HG03135 (cell line): ENCODE measurements at regions not wholly inside any gene's neighbourhood (a gene's known extent, or its start where the extent isn't known, plus 50 kb on each side); places are given as distances from the start of the nearest gene placed in this dataset.
"Not testable (repeated sequence)": the region's sequence is repeated elsewhere in the genome, so short reads cannot be mapped to it uniquely, and the experiment has no call there.

ENCODE experiments used
- ATAC-seq: cut with Tn5 transposase; IDR thresholded peaks from one replicate; pipeline ENCODE4 v1.9.1; 2021; ENCODE audit warnings: mild to moderate bottlenecking, moderate library complexity; ENCODE audit not compliant: unreplicated experiment

DNA sequence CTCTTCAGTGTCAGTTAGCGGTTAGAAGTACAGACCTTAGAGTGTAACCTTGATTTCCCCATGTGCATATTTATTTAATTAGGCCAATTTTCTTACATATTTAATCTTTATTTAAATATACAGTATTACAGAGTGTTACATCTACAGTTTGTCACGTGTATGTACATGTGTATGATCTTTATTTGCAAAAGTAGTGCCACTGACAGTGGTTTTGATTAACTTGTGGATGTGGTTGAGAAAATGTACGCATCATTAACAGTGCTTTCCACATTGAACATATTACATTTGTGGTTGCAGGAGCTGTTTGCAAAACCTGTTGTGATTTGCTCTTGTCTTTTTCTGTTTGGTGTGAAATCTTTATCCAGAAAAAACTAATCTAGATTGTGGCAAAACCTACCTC, 535.5 kb downstream of the FLRT2 start:
- ATAC-seq = no peak

DNA sequence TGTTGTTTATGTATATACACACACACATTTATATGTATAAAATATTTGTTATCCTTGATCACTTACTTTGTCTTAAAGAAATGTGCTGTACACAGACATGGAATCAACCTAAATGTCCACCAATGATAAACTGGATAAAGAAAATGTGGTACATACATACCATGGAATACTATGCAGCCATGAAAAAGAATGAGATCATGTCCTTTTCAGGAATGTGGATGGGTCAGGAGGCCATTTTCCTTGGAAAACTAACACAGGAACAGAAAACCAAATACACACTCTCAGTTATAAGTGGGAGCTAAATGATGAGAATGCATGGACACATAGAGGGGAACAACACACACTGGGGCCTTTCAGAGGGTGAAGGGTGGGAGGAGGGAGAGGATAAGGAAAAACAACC, 534.7 kb downstream of the FLRT2 start:
- not testable (repeated sequence) for ATAC-seq

DNA sequence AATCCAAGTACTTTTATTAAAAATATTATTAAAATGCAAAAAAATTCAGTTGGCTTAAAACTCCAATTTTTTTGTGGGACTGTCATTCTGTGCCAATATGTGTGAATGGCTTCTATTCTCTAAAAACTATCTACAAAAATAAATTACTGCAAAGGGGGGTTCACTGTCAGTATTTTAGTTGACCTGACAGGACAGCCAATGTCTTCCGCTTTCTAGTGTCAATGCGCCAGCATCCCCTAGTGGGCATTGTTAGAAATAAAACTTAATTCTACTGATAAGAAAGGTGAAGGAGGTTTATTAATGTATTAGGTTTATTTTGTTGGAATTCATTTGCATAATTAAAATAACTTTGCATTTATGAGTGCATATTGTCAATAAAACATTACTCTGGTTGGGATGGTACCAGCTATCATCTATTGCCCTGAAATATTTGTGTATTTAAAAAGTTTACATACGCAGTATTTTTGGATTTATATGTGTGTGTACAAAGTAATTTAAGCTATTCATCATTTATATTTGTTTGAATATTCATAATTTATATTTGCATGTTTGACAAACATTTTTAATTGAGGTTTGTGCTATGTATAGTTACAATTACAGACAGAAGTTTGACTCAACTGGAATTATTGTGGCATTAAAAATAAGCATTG, 527.2 kb downstream of the FLRT2 start:
- ATAC-seq = no peak

DNA sequence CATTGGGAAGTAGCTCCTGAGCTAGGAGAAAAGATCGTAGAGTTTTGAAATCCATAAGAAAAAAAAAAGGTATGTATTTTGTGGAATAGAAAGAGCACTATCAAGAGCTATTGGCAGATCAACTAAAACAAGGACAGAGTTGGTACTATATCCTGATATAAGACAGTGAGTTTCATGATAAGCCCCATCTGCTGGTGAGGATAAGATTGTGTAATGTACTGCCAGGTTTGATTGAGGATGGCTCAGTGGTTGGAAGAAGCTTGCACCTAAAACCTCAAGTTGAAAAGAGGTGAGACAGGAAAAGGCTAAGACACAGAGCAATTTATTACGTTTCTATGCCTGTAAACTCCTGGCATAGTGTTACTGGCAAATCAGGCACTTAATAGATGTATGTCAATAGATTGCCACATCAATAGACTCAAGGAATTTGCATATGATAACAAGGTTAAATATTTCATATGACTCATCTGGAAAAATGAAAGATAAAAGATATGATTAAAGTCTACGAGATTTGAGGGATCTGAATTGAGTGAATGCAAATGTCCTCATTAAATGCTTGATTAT, 525.6 kb downstream of the FLRT2 start:
- ATAC-seq = no peak

DNA sequence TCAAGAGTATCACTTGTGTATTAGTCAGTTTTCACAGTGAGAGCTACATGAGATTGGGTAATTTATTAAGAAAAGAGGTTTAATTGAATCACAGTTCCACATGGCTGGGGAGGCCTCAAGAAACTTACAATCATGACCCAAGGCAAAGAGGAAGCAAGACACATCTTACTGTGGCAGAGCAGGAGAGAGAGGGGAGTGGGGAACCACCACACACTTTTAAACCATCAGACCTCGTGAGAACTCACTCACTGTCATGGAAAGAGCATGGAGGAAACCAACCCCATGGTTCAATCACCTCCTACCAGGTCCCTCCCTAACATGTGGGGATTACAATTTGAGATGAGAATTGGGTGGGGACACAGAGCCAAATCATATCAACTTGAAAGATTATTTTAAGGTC, 522.9 kb downstream of the FLRT2 start:
- no peak for ATAC-seq

DNA sequence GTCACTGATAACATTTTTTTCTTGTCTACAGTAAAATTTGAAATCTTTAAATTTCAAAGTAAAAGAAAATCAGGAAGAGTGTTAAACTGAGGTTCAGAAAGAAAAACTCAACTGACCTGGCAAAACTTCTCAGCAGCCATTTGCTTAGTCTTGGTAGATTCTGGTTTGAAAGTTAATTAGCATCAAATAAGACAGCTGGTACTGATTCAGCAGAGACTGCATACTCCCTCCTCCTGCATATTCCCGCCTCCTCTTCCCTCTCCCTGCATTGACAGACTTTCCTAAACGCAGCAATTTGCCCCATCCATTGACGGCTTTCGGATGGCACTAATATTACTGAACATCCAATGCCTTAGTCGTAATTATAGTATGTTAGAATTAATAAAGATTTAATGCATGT, 520.8 kb downstream of the FLRT2 start:
- no peak for ATAC-seq

DNA sequence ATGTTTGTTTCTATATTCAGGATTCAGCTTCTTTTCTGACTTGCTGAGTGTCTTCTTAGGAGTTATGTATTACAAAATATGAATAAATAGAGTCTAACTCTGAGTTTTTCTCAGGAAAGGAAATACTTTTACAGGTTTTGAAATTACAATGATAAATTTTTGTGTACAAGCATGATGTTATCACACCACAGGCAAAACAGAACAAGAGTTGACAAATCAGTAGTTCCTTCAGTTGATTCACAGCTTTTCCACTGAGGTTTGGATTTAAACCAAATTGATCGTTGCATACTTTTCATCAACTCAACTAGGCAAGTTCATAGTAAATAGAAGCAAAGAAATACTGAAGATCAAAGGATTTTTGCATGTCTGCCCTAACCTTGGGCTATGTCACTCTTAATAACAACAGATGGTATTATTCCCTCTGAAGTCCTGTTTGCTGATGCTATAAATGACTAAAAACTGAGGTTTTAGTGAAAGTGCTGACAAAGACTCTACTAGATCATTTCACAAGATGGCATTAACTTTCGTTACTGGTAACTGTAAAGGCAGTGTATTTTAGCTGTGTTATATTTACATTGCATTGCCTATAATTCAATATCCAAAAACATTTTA, 520.2 kb downstream of the FLRT2 start:
- ATAC-seq = no peak

DNA sequence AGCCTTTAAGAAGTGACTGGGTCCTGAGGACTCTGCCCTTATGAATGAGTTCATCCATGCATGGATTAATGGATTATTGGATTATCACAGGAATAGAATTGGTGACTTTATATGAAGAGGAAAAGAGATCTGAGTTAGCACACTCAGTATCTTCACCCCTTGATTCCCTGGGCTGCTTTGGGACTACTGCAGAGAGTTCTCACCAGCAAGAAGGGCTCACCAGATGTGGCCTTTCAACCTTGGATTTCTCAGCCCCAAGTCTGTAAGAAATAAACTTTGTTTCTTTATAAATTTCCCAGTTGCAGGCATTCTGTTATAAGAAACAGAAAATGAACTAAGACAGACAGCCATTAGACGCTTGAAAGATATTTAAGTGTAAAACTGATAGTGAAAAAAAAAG, 509.2 kb downstream of the FLRT2 start:
- ATAC-seq = no peak

DNA sequence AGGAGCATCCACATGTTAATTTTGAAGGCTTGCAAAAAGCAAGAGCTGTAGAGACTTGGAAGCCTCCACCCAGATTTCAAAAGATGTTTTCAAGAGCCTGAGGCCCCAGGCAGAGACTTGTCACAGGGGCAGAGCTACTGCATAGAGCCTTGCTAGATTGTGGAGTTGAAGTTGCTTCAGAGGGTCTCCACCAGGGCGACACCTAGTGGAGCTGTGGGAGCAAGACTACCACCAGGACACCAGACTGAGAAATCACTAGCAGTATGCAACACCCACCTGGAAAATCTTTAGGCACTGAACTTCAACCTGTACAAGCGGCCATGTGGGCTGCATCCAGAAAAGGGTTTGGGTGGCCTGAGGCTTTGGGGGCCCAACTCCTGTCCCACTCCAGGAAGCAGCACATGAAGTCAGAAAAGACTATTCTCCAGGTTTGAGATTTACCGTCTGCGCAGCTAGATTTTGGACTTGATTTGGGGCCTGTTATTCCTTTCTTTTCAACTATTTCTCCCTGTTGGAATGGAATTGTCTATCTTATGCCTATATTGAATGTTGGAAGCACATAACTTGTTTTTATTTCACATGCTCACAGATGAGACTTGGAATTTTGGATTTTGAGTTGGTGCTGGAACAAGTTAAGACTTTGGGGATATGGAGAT, 508.6 kb downstream of the FLRT2 start:
- no peak for ATAC-seq

DNA sequence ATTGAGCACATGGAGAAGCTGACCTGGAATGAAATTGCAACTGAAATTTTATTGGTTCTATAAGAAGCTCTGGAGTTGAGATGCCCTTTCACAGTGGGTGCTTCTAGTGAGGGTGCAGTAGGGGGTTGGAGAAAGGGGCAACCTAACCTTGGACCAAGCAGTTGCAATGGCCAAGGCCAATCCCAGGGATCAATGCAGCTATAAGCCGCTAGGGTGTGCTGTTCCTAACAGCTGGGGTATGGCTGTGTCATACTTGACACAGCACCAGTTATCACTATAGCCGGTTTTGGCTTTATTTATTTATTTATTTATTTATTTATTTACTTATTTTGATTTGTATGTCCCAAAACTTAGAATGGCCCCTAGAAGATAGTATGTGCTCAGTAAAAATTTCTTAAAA, 505.9 kb downstream of the FLRT2 start:
- peak; percentile 79 for ATAC-seq

DNA sequence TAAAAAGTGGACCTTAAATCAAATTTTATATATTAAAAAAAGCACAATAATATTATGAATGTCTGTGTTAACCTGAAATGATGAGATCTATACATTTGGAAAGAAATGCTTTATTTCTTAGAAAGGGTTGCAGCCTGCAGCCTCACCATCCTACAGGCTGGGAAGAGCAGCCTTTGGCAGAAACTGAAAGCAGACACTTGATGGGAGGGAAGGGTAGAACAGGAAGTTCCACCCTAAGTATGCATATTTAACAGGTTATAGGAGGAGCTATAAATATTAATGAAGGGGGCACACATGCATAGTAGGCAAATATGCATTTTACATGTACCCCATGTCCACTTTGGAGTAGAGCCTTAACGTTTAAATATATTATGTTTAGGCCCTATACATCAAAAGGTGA, 498.0 kb downstream of the FLRT2 start:
- no peak for ATAC-seq

DNA sequence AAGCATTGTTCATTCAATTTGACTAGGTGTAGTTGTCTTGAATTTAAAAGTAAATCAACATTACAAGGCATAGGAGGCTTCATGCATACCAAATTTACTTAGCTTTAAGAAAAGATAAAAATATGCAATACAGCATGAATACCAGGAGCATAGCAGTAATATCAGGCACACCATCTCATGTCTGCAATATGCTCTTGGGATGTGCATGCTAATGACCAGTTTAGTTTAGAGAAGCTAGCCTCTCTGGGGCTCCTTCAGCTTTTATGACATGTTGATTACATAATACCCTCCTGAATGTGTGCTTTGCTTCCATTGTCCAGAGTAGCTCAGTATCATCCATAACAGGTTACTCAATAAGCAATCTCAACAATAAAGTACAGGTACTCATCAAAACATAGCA, 497.2 kb downstream of the FLRT2 start:
- ATAC-seq = no peak

DNA sequence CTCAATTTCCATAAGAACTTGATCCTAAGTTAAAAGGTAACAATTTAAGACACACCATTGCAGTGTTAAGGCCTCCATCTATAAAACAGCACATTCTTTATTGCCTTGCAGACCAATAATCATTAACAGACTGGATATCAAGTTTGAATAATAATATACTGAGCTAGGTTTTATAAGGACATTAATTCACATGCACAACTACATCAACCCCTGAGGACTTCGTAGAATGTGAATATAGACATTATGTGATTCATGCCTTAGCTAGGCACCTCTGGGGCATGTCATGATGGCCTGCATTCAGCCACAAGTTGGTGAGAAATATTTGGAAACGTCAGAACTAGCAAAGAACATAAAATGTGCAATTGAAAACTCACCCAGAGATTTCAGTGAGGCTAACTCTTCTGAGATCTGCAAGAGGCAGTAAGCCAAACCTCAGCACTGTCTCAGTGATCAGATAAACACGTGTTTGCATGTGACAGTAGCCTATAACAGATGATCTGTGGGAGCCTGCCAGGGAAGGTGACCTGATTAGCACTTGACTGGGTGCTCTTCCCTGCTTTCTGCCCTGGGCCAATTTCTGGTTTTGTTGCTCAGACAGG, 492.2 kb downstream of the FLRT2 start:
- no peak for ATAC-seq

DNA sequence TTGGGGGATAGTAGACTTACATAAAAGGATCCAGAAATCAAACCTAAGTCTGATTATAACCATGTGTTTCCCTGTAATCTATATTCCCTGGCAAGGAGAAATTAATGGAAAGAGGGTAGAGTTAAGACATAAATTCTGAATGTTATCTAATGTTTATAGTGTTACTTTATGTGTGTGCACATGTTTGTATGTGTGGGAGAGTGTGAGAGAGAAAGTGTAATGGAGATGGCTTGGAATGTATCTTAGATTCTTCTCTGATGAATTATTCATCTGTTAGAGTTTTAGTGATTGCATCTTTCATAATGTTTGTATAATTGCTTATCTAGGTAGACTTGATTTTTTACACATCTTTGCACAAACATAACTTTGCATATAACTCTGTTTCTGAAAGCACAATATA, 490.9 kb downstream of the FLRT2 start:
- no peak for ATAC-seq

DNA sequence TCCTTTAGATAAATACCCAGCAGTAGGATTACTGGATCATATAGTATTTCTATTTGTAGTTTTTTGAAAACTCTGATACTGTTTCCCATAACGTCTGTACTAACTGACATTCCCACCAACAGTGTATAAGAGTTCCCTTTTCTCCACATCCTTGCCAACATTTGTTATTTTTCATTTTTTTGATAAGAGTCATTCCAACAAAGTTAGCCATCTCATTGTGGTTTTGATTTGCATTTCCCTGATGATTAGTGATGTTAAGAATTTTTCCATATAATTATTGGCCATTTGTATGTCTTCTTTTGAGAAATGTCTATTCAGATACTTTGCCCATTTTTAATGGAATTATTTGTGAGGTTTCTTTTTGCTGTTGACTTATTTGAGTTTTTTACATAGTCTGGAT, 486.0 kb downstream of the FLRT2 start:
- ATAC-seq = no peak

DNA sequence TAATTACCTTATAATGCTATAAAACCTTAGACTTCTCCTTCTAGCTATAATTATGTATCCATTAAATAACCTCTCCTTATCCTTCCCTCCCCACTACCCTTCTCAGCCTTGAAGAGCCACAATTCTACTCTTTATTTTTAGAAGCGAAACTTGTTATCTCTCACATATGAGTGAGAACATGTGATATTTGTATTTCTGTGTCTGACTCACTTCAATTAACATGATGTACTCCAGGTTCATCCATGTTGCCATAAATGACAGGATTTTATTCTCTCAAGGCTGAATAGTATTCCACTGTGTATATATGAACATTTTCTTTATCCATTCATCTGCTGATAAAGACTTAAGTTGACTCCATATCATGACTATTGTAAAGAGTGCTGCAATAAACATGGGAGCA, 485.6 kb downstream of the FLRT2 start:
- ATAC-seq = no peak

DNA sequence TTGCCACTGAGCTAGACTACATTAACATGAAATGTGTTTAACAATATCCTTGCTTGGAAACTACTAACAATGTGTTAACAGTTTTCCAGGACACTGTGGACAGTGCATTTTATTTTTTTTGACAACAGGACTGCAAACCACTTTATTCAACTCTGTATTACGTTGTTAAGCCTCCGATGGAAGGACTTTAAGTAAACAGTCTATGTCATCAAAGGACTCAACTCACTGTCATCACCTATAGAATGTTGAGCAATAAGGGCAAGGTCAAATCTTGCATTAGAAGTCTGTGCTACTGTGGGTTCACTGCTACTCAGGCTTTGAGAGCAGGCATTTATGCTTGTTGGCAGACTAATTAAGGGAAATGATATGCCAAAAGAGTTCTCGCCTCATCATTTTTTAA, 483.7 kb downstream of the FLRT2 start:
- ATAC-seq = no peak

DNA sequence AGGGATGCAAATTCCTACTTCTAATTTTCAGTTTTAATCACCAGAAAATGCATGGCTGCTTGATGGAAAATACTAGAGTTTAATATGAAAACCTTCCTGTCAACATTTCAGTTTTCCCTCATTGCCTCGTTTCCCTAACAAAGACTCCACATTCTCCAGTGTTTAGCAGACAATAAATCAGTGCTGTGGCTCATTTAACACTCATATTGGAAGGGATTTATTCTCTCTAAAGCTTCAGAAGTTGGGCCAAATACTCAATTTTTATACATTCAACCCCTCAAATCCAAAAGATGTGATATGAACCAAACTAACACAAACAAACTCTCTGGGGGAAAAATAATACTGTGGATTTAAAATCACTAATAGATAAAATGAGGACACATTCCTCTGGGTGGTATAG, 482.5 kb downstream of the FLRT2 start:
- ATAC-seq = no peak

DNA sequence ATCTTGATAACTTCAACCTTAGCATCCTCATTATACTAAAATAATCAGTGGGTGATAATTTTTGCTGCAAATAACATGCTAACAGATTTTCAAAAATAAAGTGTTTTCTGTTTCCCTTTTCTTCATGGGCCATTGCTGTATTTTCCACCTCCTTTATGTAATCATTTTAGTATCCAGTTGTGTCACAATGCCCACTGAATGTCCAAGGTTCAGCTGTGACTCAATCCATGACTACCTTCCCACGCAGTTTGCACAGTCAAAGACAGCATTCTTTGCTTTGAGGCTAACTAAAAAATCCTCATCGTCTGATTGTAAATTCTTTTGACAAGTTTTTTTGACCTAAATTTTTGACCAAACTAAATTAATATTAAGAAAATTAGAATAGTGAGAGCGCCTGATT, 474.1 kb downstream of the FLRT2 start:
- ATAC-seq = no peak

DNA sequence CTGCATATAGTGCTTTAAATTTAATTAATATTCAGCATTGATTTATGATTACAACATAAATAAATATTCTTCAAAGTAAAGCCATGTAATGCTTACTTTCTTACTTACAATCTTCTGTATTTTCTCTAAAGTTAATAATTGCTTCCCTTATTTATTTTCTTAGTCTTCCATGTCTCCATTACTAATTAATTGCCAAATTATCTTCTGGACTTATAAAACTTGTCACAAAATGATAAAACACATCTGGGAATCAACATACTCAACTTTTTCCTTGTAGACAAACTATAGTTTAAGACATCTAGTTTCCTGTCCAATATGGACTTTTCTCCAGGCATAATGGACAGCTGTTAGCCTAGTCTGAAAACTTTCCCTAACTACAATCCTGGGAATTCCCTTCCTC, 466.6 kb downstream of the FLRT2 start:
- ATAC-seq = no peak

DNA sequence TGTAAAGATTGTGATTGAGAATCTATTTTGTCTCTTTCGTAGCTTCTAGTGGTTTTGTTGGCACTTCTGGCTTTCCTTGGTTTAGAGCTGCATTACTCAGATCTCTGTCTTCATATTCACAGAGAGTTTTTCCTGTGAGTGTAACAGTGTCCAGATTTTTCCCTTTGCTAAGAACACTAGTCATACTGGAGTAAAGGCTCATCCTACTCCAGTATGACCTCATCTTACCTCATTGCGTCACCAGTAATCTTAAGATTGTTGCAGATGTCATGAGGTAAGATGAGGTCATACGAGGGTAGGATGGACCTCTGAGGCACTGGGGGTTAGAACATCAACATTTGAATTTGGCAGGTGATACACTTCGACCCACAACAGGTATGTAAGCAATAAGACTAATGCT, 461.2 kb downstream of the FLRT2 start:
- ATAC-seq = no peak

DNA sequence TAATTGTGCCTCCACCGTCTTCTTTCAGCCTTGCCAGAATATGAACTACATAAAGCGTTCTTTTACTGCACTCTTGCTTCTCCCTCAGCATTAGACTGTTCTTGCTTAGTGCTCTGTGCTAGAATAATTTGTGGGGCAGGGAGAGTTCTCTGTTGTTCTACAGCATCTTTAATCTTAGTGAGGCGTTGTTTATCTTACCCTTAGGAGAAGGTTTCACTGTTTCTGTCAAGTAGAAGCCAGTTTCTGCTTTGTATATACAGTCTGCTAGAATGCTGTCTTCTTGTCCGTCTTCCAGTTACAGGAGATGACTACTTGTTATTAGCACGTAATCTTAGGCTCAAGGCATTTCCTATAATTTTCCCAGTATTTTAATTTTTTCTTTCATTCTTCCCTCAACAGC, 458.0 kb downstream of the FLRT2 start:
- ATAC-seq = no peak
